GM12865 (cell line): ENCODE measurements at regions not wholly inside any gene's neighbourhood (a gene's known extent, or its start where the extent isn't known, plus 50 kb on each side); places are given as distances from the start of the nearest gene placed in this dataset.

Experiments
- DNase-seq: peaks from one replicate; pipeline ENCODE4 v3.0.0; 2010; ENCODE audit warnings: low read depth
- H3K4me3 ChIP-seq: 2 replicates; pipeline ENCODE4 v1.5.1; 2011; ENCODE audit warnings: mild to moderate bottlenecking, low read depth, low read length, control low read depth
- CTCF ChIP-seq: IDR thresholded peaks from 2 replicates; pipeline ENCODE4 v1.5.1; 2011; ENCODE audit warnings: low read length, control low read depth, low read depth, inconsistent platforms; ENCODE audit not compliant: insufficient read depth; ENCODE audit errors: missing control alignments

- no peak for TF ChIP-seq CTCF
- no peak overlapping the region for H3K4me3 ChIP-seq
- DNase-seq, result no peak
Measured at GRCh38 chr18:54003195-54003594, 221.3 kb downstream of the MBD2 start.

- H3K4me3 ChIP-seq, result no peak overlapping the region
- no peak for TF ChIP-seq CTCF
- no peak for DNase-seq
Measured at GRCh38 chr18:53997064-53997463, 227.4 kb downstream of the MBD2 start.

- no peak for DNase-seq
- H3K4me3 ChIP-seq, result no peak overlapping the region
- TF ChIP-seq CTCF, result no peak
Measured at GRCh38 chr18:53994016-53994415, 230.5 kb downstream of the MBD2 start.

- H3K4me3 ChIP-seq, result no peak overlapping the region
- no peak for TF ChIP-seq CTCF
- DNase-seq, result no peak
Measured at GRCh38 chr18:53991805-53992204, 232.7 kb downstream of the MBD2 start.

GRCh38 chr18:53991202-53991601 lies 233.3 kb downstream of the MBD2 start:
- DNase-seq, result no peak
- H3K4me3 ChIP-seq, result no peak overlapping the region
- TF ChIP-seq CTCF, result no peak

- TF ChIP-seq CTCF, result no peak
- no peak overlapping the region for H3K4me3 ChIP-seq
- DNase-seq, result no peak
Measured at GRCh38 chr18:53990485-53990884, 234.0 kb downstream of the MBD2 start.

GRCh38 chr18:53984021-53984420 lies 240.4 kb downstream of the MBD2 start:
- TF ChIP-seq CTCF, result no peak
- DNase-seq, result no peak
- H3K4me3 ChIP-seq, result no peak overlapping the region
